SHP77 (cell line): ENCODE measurements at regions not wholly inside any gene's neighbourhood (a gene's known extent, or its start where the extent isn't known, plus 50 kb on each side); places are given as distances from the start of the nearest gene placed in this dataset.

Experiments
- DNase-seq, 2 experiments: peaks; one replicate each; lab custom pipeline; 2025; lab: John Stamatoyannopoulos, UW

- DNase-seq: no peak
These were observed 117.2 kb upstream of the KLF6 start for GRCh38 chr10:3902054-3902808.

GRCh38 chr10:3901370-3901769 is 116.4 kb upstream of the KLF6 start:
- DNase-seq: no peak

- no peak for DNase-seq
These were observed 115.4 kb upstream of the KLF6 start for GRCh38 chr10:3900391-3900790.

GRCh38 chr10:3898821-3899220 is 113.8 kb upstream of the KLF6 start:
- DNase-seq: no peak

- DNase-seq: no peak
These were observed 112.1 kb upstream of the KLF6 start for GRCh38 chr10:3897156-3897555.

- DNase-seq: no peak
These were observed 111.2 kb upstream of the KLF6 start for GRCh38 chr10:3896161-3896560.

GRCh38 chr10:3895045-3895631 is 110.1 kb upstream of the KLF6 start:
- no peak for DNase-seq

GRCh38 chr10:3893901-3894563 is 109.0 kb upstream of the KLF6 start:
- no peak for DNase-seq

GRCh38 chr10:3892440-3893425 is 107.7 kb upstream of the KLF6 start:
- no peak for DNase-seq

- DNase-seq: no peak
These were observed 106.4 kb upstream of the KLF6 start for GRCh38 chr10:3891396-3891795.

GRCh38 chr10:3890602-3891352 is 105.8 kb upstream of the KLF6 start:
- DNase-seq: no peak

GRCh38 chr10:3889961-3890522 is 105.0 kb upstream of the KLF6 start:
- no peak for DNase-seq

GRCh38 chr10:3887885-3888476 is 103.0 kb upstream of the KLF6 start:
- no peak for DNase-seq

- no peak for DNase-seq
These were observed 102.4 kb upstream of the KLF6 start for GRCh38 chr10:3887404-3887803.

- DNase-seq: no peak
These were observed 101.7 kb upstream of the KLF6 start for GRCh38 chr10:3886641-3887251.

- DNase-seq: no peak
These were observed 101.2 kb upstream of the KLF6 start for GRCh38 chr10:3886191-3886590.

GRCh38 chr10:3882855-3883254 is 97.8 kb upstream of the KLF6 start:
- DNase-seq: no peak

- no peak for DNase-seq
These were observed 96.6 kb upstream of the KLF6 start for GRCh38 chr10:3881622-3882021.

GRCh38 chr10:3879073-3879472 is 94.1 kb upstream of the KLF6 start:
- no peak for DNase-seq
